ENCODE measurements at regions not wholly inside any gene's neighbourhood (a gene's known extent, or its start where the extent isn't known, plus 50 kb on each side); places are given as distances from the start of the nearest gene placed in this dataset.

DNA sequence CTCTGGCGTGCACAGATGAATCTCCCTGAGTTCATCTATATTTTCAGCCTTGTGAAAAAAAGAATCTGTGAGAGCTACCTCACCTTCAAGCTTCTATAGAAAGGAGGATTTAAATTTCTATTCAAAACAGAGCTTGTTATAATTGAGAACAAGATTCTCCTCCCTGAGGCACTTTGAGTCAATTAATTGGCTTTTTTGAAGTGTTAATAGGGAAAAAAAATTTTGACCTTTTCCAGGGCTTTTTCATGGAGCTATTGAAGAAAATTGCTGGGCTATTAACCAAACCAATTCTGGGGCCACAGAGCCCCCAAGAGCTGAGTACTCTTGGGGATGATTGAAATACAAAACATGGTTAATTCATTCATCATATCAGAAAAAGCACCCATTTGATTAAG lies 225.1 kb downstream of the CMPK2 start:
- Histone ChIP-seq H3K27me3 (ENCODE audit: control insufficient read depth in 1 of 2, insufficient read depth in 2 of 2, low read length in 2 of 2) (no peaks in the 10 kb centered on the region), H3K4me1 (ENCODE audit: insufficient read depth, low read length) (no peaks in the 10 kb centered on the region), H3K36me3 (replicated peaks in 1 of 2; ENCODE audit: control insufficient read depth in 1 of 2, insufficient read depth in 2 of 2, low read length in 2 of 2) (no peaks in the 10 kb centered on the region), H3K79me2 (ENCODE audit: insufficient read depth, low read length) (no peaks in the 10 kb centered on the region), H3K4me2 (ENCODE audit: low read depth, low read length) (no peak overlapping the region), H3K27ac (ENCODE audit: extremely low read length, insufficient read depth, low read length) (no peak overlapping the region), H3K9me3 (ENCODE audit: low read length) (no peaks in the 10 kb centered on the region), H3K4me3 (replicated peaks in 1 of 3; ENCODE audit: insufficient read depth in 1 of 3, low read depth in 2 of 3, low read length in 3 of 3) (no peak overlapping the region), H2AFZ (ENCODE audit: low read length) (no peak overlapping the region), H4K20me1 (ENCODE audit: insufficient read depth, low read length) (no peaks in the 10 kb centered on the region), H3K9ac (ENCODE audit: insufficient read depth, low read depth, low read length) (no peak overlapping the region)
- in situ Hi-C loops (cut with HindIII; ENCODE audit: extremely low pct_ligation_motif_present, low pct_unique_long_range_greater_than_20kb) (no loop called here), intact Hi-C loops (cut with micrococcal nuclease; ENCODE audit: unreplicated experiment) (no loop called here)
- WGBS (ENCODE audit: low lambda C conversion rate), result 5% methylated on average over 1 of the region's 1 CpG
- BruUV-seq (replicated peaks), result no TSS peak
- DNase-seq (ENCODE audit: low spot score) (no peak), FAIRE-seq (no peak), ATAC-seq (no peak)
- POLR2A ChIA-PET, result no interaction called here
- CTCF ChIA-PET (ENCODE audit: low intra/inter-chr PET ratio, low total read pairs), result no interaction called here
- TF ChIP-seq PRPF4 (IDR thresholded peaks at IDR 0.05; ENCODE audit: low read depth, low read length, poor library complexity, severe bottlenecking) (no peak), ZNF556 (CRISPR knock-in tag; IDR thresholded peaks at IDR 0.05; ENCODE audit: borderline replicate concordance) (no peak), ZNF180 (CRISPR knock-in tag; IDR thresholded peaks at IDR 0.05; ENCODE audit: borderline replicate concordance, low read depth) (no peak), SMAD9 (CRISPR knock-in tag; IDR thresholded peaks at IDR 0.05) (no peak), HNRNPUL1 (IDR thresholded peaks at IDR 0.05; ENCODE audit: low read depth, low read length) (no peak), HDAC2 (CRISPR knock-in tag; IDR thresholded peaks at IDR 0.05) (no peak), ZNF263 (CRISPR knock-in tag; IDR thresholded peaks at IDR 0.05) (no peak)
- TF ChIP-seq, protein P1, sequence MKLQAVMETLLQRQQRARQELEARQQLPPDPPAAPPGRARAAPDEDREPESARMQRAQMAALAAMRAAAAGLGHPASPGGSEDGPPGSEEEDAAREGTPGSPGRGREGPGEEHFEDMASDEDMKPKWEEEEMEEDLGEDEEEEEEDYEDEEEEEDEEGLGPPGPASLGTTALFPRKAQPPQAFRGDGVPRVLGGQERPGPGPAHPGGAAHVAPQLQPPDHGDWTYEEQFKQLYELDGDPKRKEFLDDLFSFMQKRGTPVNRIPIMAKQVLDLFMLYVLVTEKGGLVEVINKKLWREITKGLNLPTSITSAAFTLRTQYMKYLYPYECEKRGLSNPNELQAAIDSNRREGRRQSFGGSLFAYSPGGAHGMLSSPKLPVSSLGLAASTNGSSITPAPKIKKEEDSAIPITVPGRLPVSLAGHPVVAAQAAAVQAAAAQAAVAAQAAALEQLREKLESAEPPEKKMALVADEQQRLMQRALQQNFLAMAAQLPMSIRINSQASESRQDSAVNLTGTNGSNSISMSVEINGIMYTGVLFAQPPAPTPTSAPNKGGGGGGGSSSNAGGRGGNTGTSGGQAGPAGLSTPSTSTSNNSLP (IDR thresholded peaks at IDR 0.05; ENCODE audit: low read depth, low read length), result no peak
- TF ChIP-seq, protein P2, sequence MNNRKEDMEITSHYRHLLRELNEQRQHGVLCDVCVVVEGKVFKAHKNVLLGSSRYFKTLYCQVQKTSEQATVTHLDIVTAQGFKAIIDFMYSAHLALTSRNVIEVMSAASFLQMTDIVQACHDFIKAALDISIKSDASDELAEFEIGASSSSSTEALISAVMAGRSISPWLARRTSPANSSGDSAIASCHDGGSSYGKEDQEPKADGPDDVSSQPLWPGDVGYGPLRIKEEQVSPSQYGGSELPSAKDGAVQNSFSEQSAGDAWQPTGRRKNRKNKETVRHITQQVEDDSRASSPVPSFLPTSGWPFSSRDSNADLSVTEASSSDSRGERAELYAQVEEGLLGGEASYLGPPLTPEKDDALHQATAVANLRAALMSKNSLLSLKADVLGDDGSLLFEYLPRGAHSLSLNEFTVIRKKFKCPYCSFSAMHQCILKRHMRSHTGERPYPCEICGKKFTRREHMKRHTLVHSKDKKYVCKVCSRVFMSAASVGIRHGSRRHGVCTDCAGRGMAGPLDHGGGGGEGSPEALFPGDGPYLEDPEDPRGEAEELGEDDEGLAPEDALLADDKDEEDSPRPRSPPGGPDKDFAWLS (CRISPR knock-in tag; IDR thresholded peaks at IDR 0.05; ENCODE audit: borderline replicate concordance), result no peak
- TF ChIP-seq, protein P3, sequence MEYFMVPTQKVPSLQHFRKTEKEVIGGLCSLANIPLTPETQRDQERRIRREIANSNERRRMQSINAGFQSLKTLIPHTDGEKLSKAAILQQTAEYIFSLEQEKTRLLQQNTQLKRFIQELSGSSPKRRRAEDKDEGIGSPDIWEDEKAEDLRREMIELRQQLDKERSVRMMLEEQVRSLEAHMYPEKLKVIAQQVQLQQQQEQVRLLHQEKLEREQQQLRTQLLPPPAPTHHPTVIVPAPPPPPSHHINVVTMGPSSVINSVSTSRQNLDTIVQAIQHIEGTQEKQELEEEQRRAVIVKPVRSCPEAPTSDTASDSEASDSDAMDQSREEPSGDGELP (IDR thresholded peaks at IDR 0.05; ENCODE audit: borderline replicate concordance, low read depth), result no peak
- TF ChIP-seq, protein P4, sequence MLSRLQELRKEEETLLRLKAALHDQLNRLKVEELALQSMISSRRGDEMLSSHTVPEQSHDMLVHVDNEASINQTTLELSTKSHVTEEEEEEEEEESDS (CRISPR knock-in tag; IDR thresholded peaks at IDR 0.05; ENCODE audit: borderline replicate concordance), result no peak

All from HepG2 (cell line).